Choroid plexus epithelial cell (primary cell): ENCODE measurements at regions not wholly inside any gene's neighbourhood (a gene's known extent, or its start where the extent isn't known, plus 50 kb on each side); places are given as distances from the start of the nearest gene placed in this dataset.

Experiments used
- DNase-seq: peaks from one replicate; pipeline ENCODE4 v3.0.0-alpha.2; 2010; ENCODE audit warnings: low read depth
- H3K4me3 ChIP-seq: 2 replicates; pipeline ENCODE4 v1.5.1; 2011; ENCODE audit warnings: low read depth, mild to moderate bottlenecking, control low read depth, low read length, moderate library complexity
- CTCF ChIP-seq: conservative IDR thresholded peaks from 2 replicates; pipeline ENCODE4 v1.5.1; 2011; ENCODE audit warnings: low read depth, mild to moderate bottlenecking, control low read depth, inconsistent platforms, low read length, moderate library complexity

DNA sequence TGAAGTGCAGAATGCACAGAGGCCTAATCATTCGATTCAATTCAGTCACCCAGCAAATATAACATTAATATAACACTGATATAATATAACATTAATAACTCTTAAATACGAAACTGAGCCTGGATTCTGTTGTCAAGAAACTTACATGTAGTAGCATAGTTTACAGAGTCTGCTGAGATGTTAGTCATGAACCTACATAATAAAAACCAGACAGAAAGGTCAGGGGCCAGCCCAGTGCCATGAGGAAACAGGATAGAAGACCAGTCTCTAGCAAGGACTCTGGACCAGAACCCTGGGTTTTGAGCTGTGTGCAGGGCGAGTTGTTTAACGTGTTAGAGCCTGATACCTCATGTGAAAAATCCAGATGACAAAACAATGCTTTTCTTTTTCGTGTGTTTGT is 234.7 kb downstream of the NR2F1-AS1 start:
- no peak overlapping the region for H3K4me3 ChIP-seq
- no peak for DNase-seq
- TF ChIP-seq CTCF, result no peak

DNA sequence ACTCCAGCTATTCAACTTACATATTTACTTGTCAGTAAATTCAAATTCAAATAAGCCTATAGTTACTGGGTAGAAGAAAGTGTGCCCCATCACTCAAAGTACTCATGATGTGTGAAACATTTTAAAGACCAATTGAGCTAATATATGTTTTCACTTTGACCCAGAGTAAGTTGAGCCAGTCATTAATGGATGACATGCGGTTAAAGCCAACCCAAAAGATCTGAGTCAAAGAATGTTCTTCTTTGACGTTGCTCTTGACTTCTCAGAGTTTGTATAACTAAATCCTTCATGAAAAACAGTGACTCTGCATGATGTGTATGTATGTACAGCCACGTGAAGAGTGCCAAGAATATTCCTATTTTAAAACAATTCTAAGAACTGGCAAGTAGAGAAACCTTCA is 237.4 kb downstream of the NR2F1-AS1 start:
- DNase-seq, result no peak
- TF ChIP-seq CTCF, result no peak

GRCh38 chr5:93342563-93343061 is 238.4 kb downstream of the NR2F1-AS1 start:
- no peak overlapping the region for H3K4me3 ChIP-seq
- TF ChIP-seq CTCF, result no peak
- no peak for DNase-seq

More for the DNA sequence above, 237.4 kb downstream of the NR2F1-AS1 start:
- H3K4me3 ChIP-seq, result no peak overlapping the region

GRCh38 chr5:93340881-93341280 is 240.1 kb downstream of the NR2F1-AS1 start:
- TF ChIP-seq CTCF, result no peak
- peak; percentile 70 for DNase-seq
- no peak overlapping the region for H3K4me3 ChIP-seq

- TF ChIP-seq CTCF, result no peak
- H3K4me3 ChIP-seq, result no peak overlapping the region
- no peak for DNase-seq
These were observed 243.9 kb downstream of the NR2F1-AS1 start for GRCh38 chr5:93337138-93337537.

GRCh38 chr5:93336330-93337110 is 244.5 kb downstream of the NR2F1-AS1 start:
- DNase-seq, result no peak
- no peak for TF ChIP-seq CTCF
- no peak overlapping the region for H3K4me3 ChIP-seq

- H3K4me3 ChIP-seq, result no peak overlapping the region
- TF ChIP-seq CTCF, result no peak
- DNase-seq, result no peak
These were observed 249.2 kb downstream of the NR2F1-AS1 start for GRCh38 chr5:93331863-93332262.
